H1 (cell line): ENCODE measurements at regions not wholly inside any gene's neighbourhood (a gene's known extent, or its start where the extent isn't known, plus 50 kb on each side); places are given as distances from the start of the nearest gene placed in this dataset.

ENCODE experiments used
- CBX5 ChIP-seq: fragments of 300-800, 300-1000 bp; sonication (generic); IDR thresholded peaks from 2 replicates; pipeline ENCODE4 v1.7.1; 2016; ENCODE audit warnings: antibody characterized with exemption, low read length, low read depth
- POLR2A ChIP-seq, 2 experiments: IDR thresholded peaks; 1 replicate in 1 of 2; 2 replicates in 1 of 2; pipeline ENCODE4 v1.6.1; 2011; ENCODE audit warnings: low read depth in 2 of 2, low read length in 2 of 2, mild to moderate bottlenecking in 2 of 2; ENCODE audit errors: control extremely low read depth in 1 of 2
- POLR2AphosphoS5 ChIP-seq: IDR thresholded peaks from 2 replicates; pipeline ENCODE4 v1.6.1; 2011; ENCODE audit warnings: low read depth, low read length
- YY1 ChIP-seq: IDR thresholded peaks from 2 replicates; pipeline ENCODE4 v1.6.1; 2011; ENCODE audit warnings: low read depth, mild to moderate bottlenecking, low read length

GRCh38 chr10:31686599-31686998 lies 242.0 kb downstream of the ARHGAP12 start:
- TF ChIP-seq YY1 (no peak), POLR2A (IDR thresholded peaks at IDR 0.05; ENCODE audit: control extremely low read depth in 1 of 2, low read depth in 2 of 2, low read length in 2 of 2) (no peak), POLR2AphosphoS5 (no peak), CBX5 (no peak)
